GM23248 (cell line): ENCODE measurements at regions not wholly inside any gene's neighbourhood (a gene's known extent, or its start where the extent isn't known, plus 50 kb on each side); places are given as distances from the start of the nearest gene placed in this dataset.

Experiments used
- DNase-seq: peaks from one replicate; pipeline ENCODE4 v3.0.0-alpha.2; 2015
- H2AFZ ChIP-seq: fragments of 200-600 bp; sonication (generic); 2 replicates; pipeline ENCODE4 v1.6.1; 2016; ENCODE audit warnings: antibody characterized with exemption
- H3F3A ChIP-seq: fragments of 200-600 bp; sonication (generic); 2 replicates; pipeline ENCODE4 v1.6.1; 2016; ENCODE audit warnings: mild to moderate bottlenecking, antibody characterized with exemption, mixed run types; ENCODE audit not compliant: insufficient read depth
- H3K27ac ChIP-seq: fragments of 200-600 bp; sonication (generic); 2 replicates; pipeline ENCODE4 v1.5.1; 2016; ENCODE audit warnings: mild to moderate bottlenecking
- H3K27me3 ChIP-seq: fragments of 200-600 bp; sonication (generic); replicated peaks from 2 replicates; pipeline ENCODE4 v1.6.1; 2016; ENCODE audit warnings: mild to moderate bottlenecking; ENCODE audit not compliant: insufficient read depth
- H3K36me3 ChIP-seq: fragments of 200-600 bp; sonication (generic); 2 replicates; pipeline ENCODE4 v1.6.1; 2016; ENCODE audit warnings: low read depth, mild to moderate bottlenecking
- H3K4me1 ChIP-seq: fragments of 200-600 bp; sonication (generic); 2 replicates; pipeline ENCODE4 v1.6.1; 2016; ENCODE audit warnings: mild to moderate bottlenecking; ENCODE audit not compliant: insufficient read depth
- H3K4me2 ChIP-seq: fragments of 200-600 bp; sonication (generic); one replicate; pipeline ENCODE4 v1.6.1; 2016; ENCODE audit warnings: mild to moderate bottlenecking; ENCODE audit not compliant: unreplicated experiment
- H3K4me3 ChIP-seq: fragments of 200-600 bp; sonication (generic); 2 replicates; pipeline ENCODE4 v1.5.1; 2016; ENCODE audit warnings: mild to moderate bottlenecking
- H3K79me2 ChIP-seq: fragments of 200-600 bp; sonication (generic); 2 replicates; pipeline ENCODE4 v1.6.1; 2016; ENCODE audit warnings: mild to moderate bottlenecking; ENCODE audit not compliant: insufficient read depth
- H3K9ac ChIP-seq: fragments of 200-600 bp; sonication (generic); 2 replicates; pipeline ENCODE4 v1.6.1; 2016; ENCODE audit warnings: mild to moderate bottlenecking
- H3K9me2 ChIP-seq: fragments of 200-600 bp; sonication (generic); 2 replicates; pipeline ENCODE4 v1.6.1; 2016; ENCODE audit warnings: mixed run types, mild to moderate bottlenecking, moderate library complexity; ENCODE audit not compliant: insufficient read depth
- H3K9me3 ChIP-seq: fragments of 200-600 bp; sonication (generic); one replicate; pipeline ENCODE4 v1.6.1; 2017; ENCODE audit warnings: low read depth
- H4K20me1 ChIP-seq: fragments of 200-600 bp; sonication (generic); 2 replicates; pipeline ENCODE4 v1.6.0; 2016; ENCODE audit not compliant: insufficient read depth
- EZH2 ChIP-seq: fragments of 200-600 bp; sonication (generic); IDR thresholded peaks from 2 replicates; pipeline ENCODE4 v1.6.1; 2018; ENCODE audit warnings: antibody characterized with exemption, mild to moderate bottlenecking; ENCODE audit not compliant: insufficient read depth, poor library complexity, severe bottlenecking
- EZH2phosphoT487 ChIP-seq: fragments of 200-600 bp; sonication (generic); IDR thresholded peaks from 2 replicates; pipeline ENCODE4 v1.6.1; 2018; ENCODE audit warnings: antibody characterized with exemption, moderate library complexity, mild to moderate bottlenecking, low read depth; ENCODE audit not compliant: insufficient read depth
- WGBS, 2 experiments: methylation state at CpG; one replicate each; pipeline ENCODE4 v1.1.6; 2015 to 2017; ENCODE audit warnings: low lambda C conversion rate in 2 of 2, low coverage in 1 of 2; ENCODE audit errors: missing lambda C conversion rate in 2 of 2; 5-methylcytosine and 5-hydroxymethylcytosine counted together
- in situ Hi-C: fragments of 300-500 bp; cut with MboI; formaldehyde crosslinking; loops from 2 replicates; pipeline ENCODE4 v1.15.0; 2020

- Histone ChIP-seq H3K4me3 (no peak overlapping the region), H3K4me1 (no peaks in the 10 kb centered on the region), H4K20me1 (no peaks in the 10 kb centered on the region), H3K27me3 (no peaks in the 10 kb centered on the region), H3K9ac (no peak overlapping the region), H2AFZ (no peak overlapping the region), H3K36me3 (no peaks in the 10 kb centered on the region), H3K9me2 (no peaks in the 10 kb centered on the region), H3K79me2 (no peaks in the 10 kb centered on the region), H3K9me3 (no peaks in the 10 kb centered on the region), H3F3A (no peaks in the 10 kb centered on the region), H3K4me2 (no peak overlapping the region), H3K27ac (no peak overlapping the region)
- DNase-seq = no peak
- in situ Hi-C loops = no loop called here
- 20 to 30% methylated on average over 3 of the region's 3 CpGs for WGBS, 2 experiments
- TF ChIP-seq EZH2phosphoT487 = no peak
- no peak for TF ChIP-seq EZH2
These were observed 124.8 kb upstream of the RBBP6 start for GRCh38 chr16:24414534-24414933.

DNA sequence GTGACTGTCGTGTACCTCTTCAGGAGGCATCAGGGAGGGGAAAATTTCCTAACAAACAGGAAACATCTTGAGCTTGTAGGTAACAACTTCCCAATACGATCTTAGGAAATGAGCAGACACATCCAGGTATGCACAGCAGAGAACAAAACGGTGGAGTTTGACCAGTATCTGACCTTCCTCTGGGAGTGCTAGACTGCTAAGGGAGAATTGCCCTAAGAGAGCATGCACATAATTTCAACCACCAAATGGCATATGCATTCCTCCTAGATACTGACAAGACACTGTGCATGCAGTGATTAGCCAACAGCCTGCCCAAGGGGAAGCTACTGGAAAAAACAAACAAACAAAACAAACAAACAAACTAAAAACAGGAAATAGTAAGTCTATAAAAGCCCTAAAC is 120.6 kb upstream of the RBBP6 start:
- no peak overlapping the region for H3K9ac ChIP-seq
- no peaks in the 10 kb centered on the region for H3K9me3 ChIP-seq
- no peaks in the 10 kb centered on the region for H3K27me3 ChIP-seq
- no peak for DNase-seq
- H2AFZ ChIP-seq = no peak overlapping the region
- H3K4me3 ChIP-seq = no peak overlapping the region
- H4K20me1 ChIP-seq = no peaks in the 10 kb centered on the region
- no peaks in the 10 kb centered on the region for H3K36me3 ChIP-seq
- no peaks in the 10 kb centered on the region for H3K4me1 ChIP-seq
- H3K9me2 ChIP-seq = no peaks in the 10 kb centered on the region
- H3K27ac ChIP-seq = no peak overlapping the region
- no peak overlapping the region for H3K4me2 ChIP-seq
- no peak for TF ChIP-seq EZH2
- no peak for TF ChIP-seq EZH2phosphoT487
- WGBS, 2 experiments = 7 to 9% methylated on average over 3 of the region's 3 CpGs
- no peaks in the 10 kb centered on the region for H3K79me2 ChIP-seq
- in situ Hi-C loops = no loop called here
- no peaks in the 10 kb centered on the region for H3F3A ChIP-seq

- WGBS, 2 experiments = 31 to 42% methylated on average over 4 of the region's 4 CpGs
- TF ChIP-seq EZH2phosphoT487 = no peak
- no peak for TF ChIP-seq EZH2
- H3K4me2 ChIP-seq = no peak overlapping the region
These were observed 116.1 kb upstream of the RBBP6 start for GRCh38 chr16:24423312-24423711.

DNA sequence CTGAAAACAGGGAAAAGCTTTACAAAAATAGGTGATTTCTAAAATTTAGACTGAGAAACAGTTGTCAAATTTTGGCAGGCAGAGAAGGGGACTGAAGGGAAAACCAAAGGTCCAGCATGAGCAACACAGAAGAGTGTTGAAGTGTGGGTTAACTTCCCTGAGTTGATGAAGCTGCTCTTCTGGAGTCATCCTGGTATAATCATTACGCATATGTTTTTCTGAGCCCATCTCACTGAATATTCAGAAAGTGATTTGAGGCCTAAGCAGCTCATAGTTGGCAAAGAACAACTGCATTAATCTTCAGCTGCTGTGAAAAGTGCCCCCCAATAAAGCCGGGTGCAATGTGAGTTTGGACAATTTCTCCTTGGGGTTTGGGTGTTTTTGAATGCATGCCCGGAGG is 115.0 kb upstream of the RBBP6 start:
- Histone ChIP-seq H3K4me3 (no peak overlapping the region), H3K4me2 (no peak overlapping the region), H2AFZ (no peak overlapping the region), H3K36me3 (no peaks in the 10 kb centered on the region), H3K9me3 (no peaks in the 10 kb centered on the region), H3K27ac (no peak overlapping the region), H3F3A (no peaks in the 10 kb centered on the region), H4K20me1 (no peaks in the 10 kb centered on the region), H3K79me2 (no peaks in the 10 kb centered on the region), H3K9me2 (no peaks in the 10 kb centered on the region), H3K4me1 (no peaks in the 10 kb centered on the region), H3K9ac (no peak overlapping the region), H3K27me3 (no peaks in the 10 kb centered on the region)
- in situ Hi-C loops = no loop called here
- DNase-seq = no peak
- WGBS, 2 experiments = 17 to 19% methylated on average over 3 of the region's 3 CpGs
- TF ChIP-seq EZH2phosphoT487 (no peak), EZH2 (no peak)

More at GRCh38 chr16:24423312-24423711, 116.1 kb upstream of the RBBP6 start:
- in situ Hi-C loops = no loop called here
- H3K79me2 ChIP-seq = no peaks in the 10 kb centered on the region
- H3K4me1 ChIP-seq = no peaks in the 10 kb centered on the region
- no peaks in the 10 kb centered on the region for H3F3A ChIP-seq
- H3K4me3 ChIP-seq = no peak overlapping the region
- DNase-seq = no peak
- H3K9me3 ChIP-seq = no peaks in the 10 kb centered on the region
- no peak overlapping the region for H2AFZ ChIP-seq
- no peaks in the 10 kb centered on the region for H3K36me3 ChIP-seq
- H3K27me3 ChIP-seq = no peaks in the 10 kb centered on the region
- H4K20me1 ChIP-seq = no peaks in the 10 kb centered on the region
- no peak overlapping the region for H3K27ac ChIP-seq
- no peaks in the 10 kb centered on the region for H3K9me2 ChIP-seq
- H3K9ac ChIP-seq = no peak overlapping the region

DNA sequence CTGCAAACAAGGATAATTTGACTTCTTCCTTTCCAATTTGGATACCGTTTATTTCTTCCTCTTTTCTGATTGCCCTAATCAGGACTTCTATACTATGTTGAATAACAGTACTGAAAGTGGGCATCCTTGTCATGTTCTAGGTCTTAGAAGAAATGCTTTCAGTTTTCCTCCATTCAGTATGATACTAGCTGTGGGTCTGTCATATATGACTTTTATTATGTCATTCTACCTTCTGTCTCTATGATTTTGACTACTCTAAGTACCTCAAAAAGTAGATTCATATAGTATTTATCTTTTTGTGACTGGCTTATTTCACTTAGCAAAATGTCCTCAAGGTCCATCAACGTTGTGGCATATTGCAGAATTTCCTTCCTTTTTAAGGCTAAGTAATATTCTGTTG is 111.5 kb upstream of the RBBP6 start:
- WGBS, 2 experiments = 16 to 27% methylated on average over 2 of the region's 2 CpGs
- Histone ChIP-seq H3K4me2 (no peak overlapping the region), H3K36me3 (no peaks in the 10 kb centered on the region), H3K9me2 (no peaks in the 10 kb centered on the region), H3K27me3 (no peaks in the 10 kb centered on the region), H3K27ac (no peak overlapping the region), H2AFZ (no peak overlapping the region), H3F3A (no peaks in the 10 kb centered on the region), H3K4me3 (no peak overlapping the region), H3K4me1 (no peaks in the 10 kb centered on the region), H3K9me3 (no peaks in the 10 kb centered on the region), H3K9ac (no peak overlapping the region), H4K20me1 (no peaks in the 10 kb centered on the region), H3K79me2 (no peaks in the 10 kb centered on the region)
- in situ Hi-C loops = no loop called here
- TF ChIP-seq EZH2phosphoT487 (no peak), EZH2 (no peak)
- no peak for DNase-seq
